ENCODE measurements at regions not wholly inside any gene's neighbourhood (a gene's known extent, or its start where the extent isn't known, plus 50 kb on each side); places are given as distances from the start of the nearest gene placed in this dataset.

DNA sequence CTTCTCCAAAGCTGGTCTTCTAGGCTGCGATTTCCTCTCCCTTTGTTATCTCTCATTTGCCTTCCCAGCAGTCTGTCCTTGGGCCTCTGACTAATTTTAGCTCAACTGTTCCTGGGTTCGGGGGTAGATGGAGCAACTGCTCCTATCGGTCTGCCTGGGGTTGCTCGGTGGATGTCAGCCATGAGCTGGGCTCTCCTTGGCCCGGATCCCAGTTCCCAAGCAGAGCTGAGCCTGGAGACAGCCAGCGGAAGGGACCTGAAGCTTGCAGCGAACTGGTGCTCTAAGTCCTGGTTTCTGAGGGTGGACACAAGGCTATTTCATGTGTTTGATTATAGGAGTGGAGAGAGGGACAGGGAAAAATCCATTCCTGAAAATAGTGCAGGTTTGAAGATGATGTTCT is 423.0 kb downstream of the RPS6KC1 start:
- H3K36me3 ChIP-seq (ENCODE audit: insufficient read depth, low read length): no peaks in the 10 kb centered on the region
- H3K27ac ChIP-seq (ENCODE audit: low read depth, low read length): no peak overlapping the region
- no peaks in the 10 kb centered on the region for H3K9me3 ChIP-seq (ENCODE audit: insufficient read depth, low read depth, low read length)
- no peak overlapping the region for H3K9ac ChIP-seq (ENCODE audit: low read depth, low read length)
- no peak overlapping the region for H3K4me3 ChIP-seq (ENCODE audit: low read length)
- WGBS: 80% methylated on average over 7 of the region's 7 CpGs
- H3K4me1 ChIP-seq (ENCODE audit: insufficient read depth, low read length): peaks cover 15% of the 10 kb centered on the region
- no peaks in the 10 kb centered on the region for H3K27me3 ChIP-seq (ENCODE audit: insufficient read depth, low read length)

DNA sequence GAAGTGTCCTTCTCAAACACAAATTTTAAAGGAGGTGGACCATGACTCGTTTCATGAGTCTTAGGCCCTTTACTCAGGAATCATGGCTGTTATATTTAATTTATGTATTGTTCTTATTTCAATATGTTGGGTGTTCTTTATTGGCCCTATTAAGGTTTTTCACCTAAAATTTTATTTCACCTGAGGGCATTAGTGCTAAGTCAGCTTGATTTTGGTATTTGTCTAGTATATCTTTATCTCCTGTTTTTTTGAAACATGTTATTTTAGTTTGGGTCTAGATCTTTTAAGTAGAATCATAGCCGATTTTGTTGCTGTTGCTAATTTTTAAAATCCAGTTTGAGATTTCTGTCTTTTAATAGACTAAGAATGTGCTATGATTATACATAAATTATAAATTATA is 430.4 kb downstream of the RPS6KC1 start:
- no peaks in the 10 kb centered on the region for H3K4me1 ChIP-seq (ENCODE audit: insufficient read depth, low read length)
- 100% methylated on average over 2 of the region's 2 CpGs for WGBS
- no peak overlapping the region for H3K27ac ChIP-seq (ENCODE audit: low read depth, low read length)
- H3K36me3 ChIP-seq (ENCODE audit: insufficient read depth, low read length): no peaks in the 10 kb centered on the region
- H3K4me3 ChIP-seq (ENCODE audit: low read length): no peak overlapping the region
- H3K27me3 ChIP-seq (ENCODE audit: insufficient read depth, low read length): no peaks in the 10 kb centered on the region
- no peaks in the 10 kb centered on the region for H3K9me3 ChIP-seq (ENCODE audit: insufficient read depth, low read depth, low read length)
- H3K9ac ChIP-seq (ENCODE audit: low read depth, low read length): no peak overlapping the region

DNA sequence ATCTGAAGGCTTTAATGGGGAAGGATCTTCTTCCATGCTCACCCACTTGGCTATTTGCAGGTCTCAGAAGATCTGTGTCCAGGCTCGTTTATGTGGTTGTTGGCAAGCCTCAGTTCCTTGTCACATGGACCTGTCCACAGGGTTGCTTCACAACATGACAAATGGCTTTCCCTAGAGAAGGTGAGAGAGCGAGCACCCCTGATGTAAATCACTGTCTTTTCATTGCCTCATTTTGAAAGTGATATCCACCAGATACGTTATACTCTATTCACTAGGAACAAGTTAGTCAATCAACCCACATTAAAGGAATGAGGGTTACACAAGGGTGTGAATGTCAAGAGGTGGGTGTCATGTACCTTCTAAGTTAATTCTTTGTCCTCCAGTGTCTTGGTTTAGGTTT is 433.3 kb downstream of the RPS6KC1 start:
- H3K27ac ChIP-seq (ENCODE audit: low read depth, low read length): no peak overlapping the region
- 94% methylated on average over 2 of the region's 3 CpGs for WGBS
- H3K9me3 ChIP-seq (ENCODE audit: insufficient read depth, low read depth, low read length): no peaks in the 10 kb centered on the region
- H3K36me3 ChIP-seq (ENCODE audit: insufficient read depth, low read length): no peaks in the 10 kb centered on the region
- no peak overlapping the region for H3K4me3 ChIP-seq (ENCODE audit: low read length)
- H3K9ac ChIP-seq (ENCODE audit: low read depth, low read length): no peak overlapping the region
- no peaks in the 10 kb centered on the region for H3K27me3 ChIP-seq (ENCODE audit: insufficient read depth, low read length)
- H3K4me1 ChIP-seq (ENCODE audit: insufficient read depth, low read length): no peaks in the 10 kb centered on the region

DNA sequence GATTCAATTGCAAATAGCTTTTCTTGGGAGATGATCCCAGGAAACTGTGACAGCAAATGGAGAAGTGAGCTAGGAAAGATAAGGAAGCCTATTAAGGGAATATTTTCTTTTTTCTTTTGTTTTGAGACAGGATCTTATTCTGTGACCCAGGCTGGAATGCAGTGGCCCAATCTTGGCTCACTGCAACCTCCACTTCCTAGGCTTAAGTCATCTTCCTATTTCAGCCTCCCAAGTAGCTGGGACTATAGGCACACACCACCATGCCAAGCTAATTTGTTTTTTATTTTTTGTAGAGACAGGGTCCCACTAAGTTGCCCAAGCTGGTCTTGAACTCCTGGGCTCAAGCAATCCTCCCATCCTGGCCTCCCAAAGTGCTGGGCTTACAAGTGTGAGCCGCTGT is 433.7 kb downstream of the RPS6KC1 start:
- H3K27ac ChIP-seq (ENCODE audit: low read depth, low read length): no peak overlapping the region
- no peak overlapping the region for H3K9ac ChIP-seq (ENCODE audit: low read depth, low read length)
- no peaks in the 10 kb centered on the region for H3K4me1 ChIP-seq (ENCODE audit: insufficient read depth, low read length)
- H3K27me3 ChIP-seq (ENCODE audit: insufficient read depth, low read length): no peaks in the 10 kb centered on the region
- no peaks in the 10 kb centered on the region for H3K9me3 ChIP-seq (ENCODE audit: insufficient read depth, low read depth, low read length)
- H3K4me3 ChIP-seq (ENCODE audit: low read length): no peak overlapping the region
- WGBS: 100% methylated on average over 1 of the region's 1 CpG
- H3K36me3 ChIP-seq (ENCODE audit: insufficient read depth, low read length): no peaks in the 10 kb centered on the region

DNA sequence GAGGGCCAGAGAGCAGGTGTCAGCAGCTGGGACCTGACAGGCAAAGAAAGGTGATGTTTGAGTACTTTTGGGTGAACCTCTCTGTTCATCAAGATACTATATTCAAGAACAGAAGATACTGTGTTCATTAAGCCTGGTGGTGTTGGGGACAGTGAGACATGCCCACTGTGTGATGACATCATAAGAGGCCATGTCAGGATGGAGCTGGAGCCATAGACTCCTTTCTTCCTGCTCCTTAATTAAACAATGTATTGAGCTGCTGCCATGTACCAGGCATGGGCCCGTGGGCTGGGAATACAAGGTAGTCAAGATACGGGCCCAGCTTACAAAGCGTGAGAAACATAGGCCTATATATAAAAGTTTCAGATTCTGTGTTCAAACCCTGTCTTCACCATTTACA is 435.4 kb downstream of the RPS6KC1 start:
- WGBS: 94% methylated on average over 2 of the region's 3 CpGs
- H3K4me1 ChIP-seq (ENCODE audit: insufficient read depth, low read length): no peaks in the 10 kb centered on the region
- no peak overlapping the region for H3K9ac ChIP-seq (ENCODE audit: low read depth, low read length)
- H3K4me3 ChIP-seq (ENCODE audit: low read length): no peak overlapping the region
- no peaks in the 10 kb centered on the region for H3K9me3 ChIP-seq (ENCODE audit: insufficient read depth, low read depth, low read length)
- no peaks in the 10 kb centered on the region for H3K27me3 ChIP-seq (ENCODE audit: insufficient read depth, low read length)
- no peak overlapping the region for H3K27ac ChIP-seq (ENCODE audit: low read depth, low read length)
- no peaks in the 10 kb centered on the region for H3K36me3 ChIP-seq (ENCODE audit: insufficient read depth, low read length)

DNA sequence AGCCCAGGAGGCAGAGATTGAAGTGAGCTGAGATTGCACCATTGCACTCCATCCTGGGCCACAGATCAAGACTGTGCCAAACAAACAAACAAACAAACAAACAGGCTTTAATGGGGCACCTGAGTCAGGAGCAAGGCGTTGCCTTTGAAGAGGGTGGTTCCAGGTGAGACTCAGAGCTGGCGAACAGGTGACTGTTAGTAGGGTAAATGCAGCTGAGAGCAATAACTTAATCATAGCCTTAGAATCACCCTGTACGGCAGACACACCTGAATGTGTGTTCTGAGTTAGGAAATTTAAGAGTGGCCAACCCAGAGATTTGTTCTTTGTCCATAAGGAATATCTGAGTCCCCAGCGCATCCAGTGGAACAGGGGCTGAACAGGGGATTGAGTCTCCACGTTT is 440.4 kb downstream of the RPS6KC1 start:
- Histone ChIP-seq H3K27me3 (ENCODE audit: insufficient read depth, low read length) (no peaks in the 10 kb centered on the region), H3K9me3 (ENCODE audit: insufficient read depth, low read depth, low read length) (no peaks in the 10 kb centered on the region), H3K36me3 (ENCODE audit: insufficient read depth, low read length) (no peaks in the 10 kb centered on the region), H3K9ac (ENCODE audit: low read depth, low read length) (no peak overlapping the region), H3K4me1 (ENCODE audit: insufficient read depth, low read length) (no peaks in the 10 kb centered on the region), H3K4me3 (ENCODE audit: low read length) (no peak overlapping the region), H3K27ac (ENCODE audit: low read depth, low read length) (no peak overlapping the region)
- 93% methylated on average over 5 of the region's 5 CpGs for WGBS

- no peak overlapping the region for H3K9ac ChIP-seq (ENCODE audit: low read depth, low read length)
- no peaks in the 10 kb centered on the region for H3K36me3 ChIP-seq (ENCODE audit: insufficient read depth, low read length)
- H3K9me3 ChIP-seq (ENCODE audit: insufficient read depth, low read depth, low read length): no peaks in the 10 kb centered on the region
- 94% methylated on average over 20 of the region's 21 CpGs for WGBS
- H3K4me3 ChIP-seq (ENCODE audit: low read length): no peak overlapping the region
- H3K4me1 ChIP-seq (ENCODE audit: insufficient read depth, low read length): no peaks in the 10 kb centered on the region
- no peaks in the 10 kb centered on the region for H3K27me3 ChIP-seq (ENCODE audit: insufficient read depth, low read length)
- H3K27ac ChIP-seq (ENCODE audit: low read depth, low read length): no peak overlapping the region
Measured at GRCh38 chr1:213492161-213493041, 441.4 kb downstream of the RPS6KC1 start.

- Histone ChIP-seq H3K27me3 (ENCODE audit: insufficient read depth, low read length) (no peaks in the 10 kb centered on the region), H3K4me3 (ENCODE audit: low read length) (no peak overlapping the region), H3K27ac (ENCODE audit: low read depth, low read length) (no peak overlapping the region), H3K9me3 (ENCODE audit: insufficient read depth, low read depth, low read length) (0 out of 2 replicates have a peak, but pooled peaks cover 3% of the 10 kb centered on the region), H3K4me1 (ENCODE audit: insufficient read depth, low read length) (no peaks in the 10 kb centered on the region), H3K36me3 (ENCODE audit: insufficient read depth, low read length) (no peaks in the 10 kb centered on the region), H3K9ac (ENCODE audit: low read depth, low read length) (no peak overlapping the region)
- 94% methylated on average over 3 of the region's 4 CpGs for WGBS
Measured at GRCh38 chr1:213499444-213499843, 448.4 kb downstream of the RPS6KC1 start.

DNA sequence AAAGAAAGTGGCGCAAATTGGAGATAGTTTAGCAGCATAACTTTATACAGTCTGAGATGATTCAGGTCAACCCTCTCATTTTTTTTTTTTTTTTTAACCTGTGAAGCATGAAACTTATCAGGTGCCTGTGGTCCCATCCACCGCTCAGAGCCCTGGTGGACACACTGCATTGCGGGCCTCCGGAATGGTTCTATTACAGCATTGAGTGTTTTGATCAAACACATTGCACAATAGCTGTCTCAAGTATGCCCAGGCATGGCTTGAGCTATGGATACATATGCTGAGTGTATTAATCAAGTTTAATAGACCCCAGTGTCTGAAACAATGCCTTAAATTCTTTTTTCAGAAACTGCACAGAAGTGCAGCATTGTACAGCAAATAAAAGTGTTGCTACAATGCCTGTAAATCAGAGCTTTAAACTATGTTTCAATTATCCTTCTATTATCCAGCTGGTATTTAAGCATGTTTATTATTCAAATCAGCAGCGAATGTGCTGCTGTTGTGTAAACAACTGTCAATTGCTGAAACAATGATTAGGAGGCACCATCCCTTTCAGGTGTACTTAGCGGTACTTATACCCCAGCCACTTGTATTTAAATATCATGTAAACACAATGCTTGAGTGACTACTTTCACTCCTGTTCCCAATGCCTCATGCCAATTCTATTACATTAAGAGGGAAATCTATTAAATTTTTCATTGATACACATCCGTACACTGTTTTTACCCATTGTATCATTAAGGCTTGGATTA is 456.6 kb downstream of the RPS6KC1 start:
- Histone ChIP-seq H3K4me3 (ENCODE audit: low read length) (peak overlapping the region; percentile 24; the same call in 1 of the 2 replicates), H3K27ac (ENCODE audit: low read depth, low read length) (peak overlapping the region; percentile 26; the same call in 1 of the 2 replicates), H3K9me3 (ENCODE audit: insufficient read depth, low read depth, low read length) (0 out of 2 replicates have a peak, but pooled peaks cover 3% of the 10 kb centered on the region), H3K9ac (ENCODE audit: low read depth, low read length) (no peak overlapping the region), H3K4me1 (ENCODE audit: insufficient read depth, low read length) (peaks cover 24% of the 10 kb centered on the region), H3K36me3 (ENCODE audit: insufficient read depth, low read length) (no peaks in the 10 kb centered on the region), H3K27me3 (ENCODE audit: insufficient read depth, low read length) (no peaks in the 10 kb centered on the region)
- WGBS: 68% methylated on average over 6 of the region's 7 CpGs

GRCh38 chr1:213511173-213511572 is 460.1 kb downstream of the RPS6KC1 start:
- Histone ChIP-seq H3K4me3 (ENCODE audit: low read length) (no peak overlapping the region), H3K27ac (ENCODE audit: low read depth, low read length) (no peak overlapping the region), H3K9ac (ENCODE audit: low read depth, low read length) (no peak overlapping the region), H3K27me3 (ENCODE audit: insufficient read depth, low read length) (no peaks in the 10 kb centered on the region), H3K36me3 (ENCODE audit: insufficient read depth, low read length) (no peaks in the 10 kb centered on the region), H3K4me1 (ENCODE audit: insufficient read depth, low read length) (peaks cover 24% of the 10 kb centered on the region), H3K9me3 (ENCODE audit: insufficient read depth, low read depth, low read length) (no peaks in the 10 kb centered on the region)
- 82% methylated on average over 4 of the region's 4 CpGs for WGBS

DNA sequence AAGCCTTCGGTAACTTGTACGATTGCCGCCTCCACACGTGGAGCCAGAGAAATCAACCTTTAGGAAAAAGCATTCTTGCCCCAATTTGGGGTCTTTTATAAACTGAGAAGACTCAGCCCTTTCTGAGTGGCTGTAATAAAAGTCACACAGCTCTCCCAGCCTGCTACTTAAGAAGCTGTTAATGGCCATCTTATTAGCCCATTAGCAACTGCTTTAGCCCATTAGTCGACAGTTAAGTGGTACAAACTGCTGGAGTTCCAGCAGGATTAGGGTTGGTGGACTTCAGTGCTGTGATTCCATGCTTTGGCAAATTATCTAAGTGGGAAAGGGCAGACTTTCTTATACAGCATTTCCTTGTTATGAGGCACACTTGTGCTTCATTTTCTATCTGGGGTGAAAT is 461.3 kb downstream of the RPS6KC1 start:
- H3K4me3 ChIP-seq (ENCODE audit: low read length): no peak overlapping the region
- 83% methylated on average over 5 of the region's 5 CpGs for WGBS

More for the DNA sequence above, 461.3 kb downstream of the RPS6KC1 start:
- H3K9me3 ChIP-seq (ENCODE audit: insufficient read depth, low read depth, low read length): no peaks in the 10 kb centered on the region
- H3K36me3 ChIP-seq (ENCODE audit: insufficient read depth, low read length): no peaks in the 10 kb centered on the region
- H3K27me3 ChIP-seq (ENCODE audit: insufficient read depth, low read length): no peaks in the 10 kb centered on the region
- no peak overlapping the region for H3K27ac ChIP-seq (ENCODE audit: low read depth, low read length)
- no peak overlapping the region for H3K9ac ChIP-seq (ENCODE audit: low read depth, low read length)
- H3K4me1 ChIP-seq (ENCODE audit: insufficient read depth, low read length): peaks cover 18% of the 10 kb centered on the region

Measured in HUES64 (cell line).